ENCODE measurements at regions not wholly inside any gene's neighbourhood (a gene's known extent, or its start where the extent isn't known, plus 50 kb on each side); places are given as distances from the start of the nearest gene placed in this dataset.

- no peak for DNase-seq (ENCODE audit: low read depth in 2 of 2)
Observed at GRCh38 chr6:43904311-43905123, 134.5 kb downstream of the VEGFA start.

GRCh38 chr6:43903739-43904290 lies 133.8 kb downstream of the VEGFA start:
- DNase-seq (ENCODE audit: low read depth in 2 of 2) = no peak

GRCh38 chr6:43901733-43902230 lies 131.8 kb downstream of the VEGFA start:
- no peak for DNase-seq (ENCODE audit: low read depth in 2 of 2)

GRCh38 chr6:43900916-43901732 lies 131.1 kb downstream of the VEGFA start:
- DNase-seq (ENCODE audit: low read depth in 2 of 2) = no peak

- no peak for DNase-seq (ENCODE audit: low read depth in 2 of 2)
Observed at GRCh38 chr6:43900560-43900915, 130.5 kb downstream of the VEGFA start.

- no peak for DNase-seq (ENCODE audit: low read depth in 2 of 2)
Observed at GRCh38 chr6:43899830-43900229, 129.8 kb downstream of the VEGFA start.

GRCh38 chr6:43898358-43899131 lies 128.5 kb downstream of the VEGFA start:
- no peak for DNase-seq (ENCODE audit: low read depth in 2 of 2)

GRCh38 chr6:43897571-43898302 lies 127.7 kb downstream of the VEGFA start:
- DNase-seq (ENCODE audit: low read depth in 2 of 2) = no peak

- no peak for DNase-seq (ENCODE audit: low read depth in 2 of 2)
Observed at GRCh38 chr6:43896329-43897255, 126.6 kb downstream of the VEGFA start.

GRCh38 chr6:43895656-43896328 lies 125.8 kb downstream of the VEGFA start:
- no peak for DNase-seq (ENCODE audit: low read depth in 2 of 2)

- DNase-seq (ENCODE audit: low read depth in 2 of 2) = no peak
Observed at GRCh38 chr6:43893073-43893472, 123.1 kb downstream of the VEGFA start.

- DNase-seq (ENCODE audit: low read depth in 2 of 2) = no peak
Observed at GRCh38 chr6:43891072-43891870, 121.3 kb downstream of the VEGFA start.

- no peak for DNase-seq (ENCODE audit: low read depth in 2 of 2)
Observed at GRCh38 chr6:43890197-43891062, 120.4 kb downstream of the VEGFA start.

- DNase-seq (ENCODE audit: low read depth in 2 of 2) = no peak
Observed at GRCh38 chr6:43887906-43888683, 118.1 kb downstream of the VEGFA start.

- DNase-seq (ENCODE audit: low read depth in 2 of 2) = no peak
Observed at GRCh38 chr6:43887340-43887858, 117.4 kb downstream of the VEGFA start.

GRCh38 chr6:43886717-43887339 lies 116.8 kb downstream of the VEGFA start:
- DNase-seq (ENCODE audit: low read depth in 2 of 2) = no peak
